GM23248 (cell line): ENCODE measurements at regions not wholly inside any gene's neighbourhood (a gene's known extent, or its start where the extent isn't known, plus 50 kb on each side); places are given as distances from the start of the nearest gene placed in this dataset.

Experiments
- DNase-seq: peaks from one replicate; pipeline ENCODE4 v3.0.0-alpha.2; 2015
- H2AFZ ChIP-seq: fragments of 200-600 bp; sonication (generic); 2 replicates; pipeline ENCODE4 v1.6.1; 2016; ENCODE audit warnings: antibody characterized with exemption
- H3F3A ChIP-seq: fragments of 200-600 bp; sonication (generic); 2 replicates; pipeline ENCODE4 v1.6.1; 2016; ENCODE audit warnings: mild to moderate bottlenecking, antibody characterized with exemption, mixed run types; ENCODE audit not compliant: insufficient read depth
- H3K27ac ChIP-seq: fragments of 200-600 bp; sonication (generic); 2 replicates; pipeline ENCODE4 v1.5.1; 2016; ENCODE audit warnings: mild to moderate bottlenecking
- H3K27me3 ChIP-seq: fragments of 200-600 bp; sonication (generic); replicated peaks from 2 replicates; pipeline ENCODE4 v1.6.1; 2016; ENCODE audit warnings: mild to moderate bottlenecking; ENCODE audit not compliant: insufficient read depth
- H3K36me3 ChIP-seq: fragments of 200-600 bp; sonication (generic); 2 replicates; pipeline ENCODE4 v1.6.1; 2016; ENCODE audit warnings: low read depth, mild to moderate bottlenecking
- H3K4me1 ChIP-seq: fragments of 200-600 bp; sonication (generic); 2 replicates; pipeline ENCODE4 v1.6.1; 2016; ENCODE audit warnings: mild to moderate bottlenecking; ENCODE audit not compliant: insufficient read depth
- H3K4me2 ChIP-seq: fragments of 200-600 bp; sonication (generic); one replicate; pipeline ENCODE4 v1.6.1; 2016; ENCODE audit warnings: mild to moderate bottlenecking; ENCODE audit not compliant: unreplicated experiment
- H3K4me3 ChIP-seq: fragments of 200-600 bp; sonication (generic); 2 replicates; pipeline ENCODE4 v1.5.1; 2016; ENCODE audit warnings: mild to moderate bottlenecking
- H3K79me2 ChIP-seq: fragments of 200-600 bp; sonication (generic); 2 replicates; pipeline ENCODE4 v1.6.1; 2016; ENCODE audit warnings: mild to moderate bottlenecking; ENCODE audit not compliant: insufficient read depth
- H3K9ac ChIP-seq: fragments of 200-600 bp; sonication (generic); 2 replicates; pipeline ENCODE4 v1.6.1; 2016; ENCODE audit warnings: mild to moderate bottlenecking
- H3K9me2 ChIP-seq: fragments of 200-600 bp; sonication (generic); 2 replicates; pipeline ENCODE4 v1.6.1; 2016; ENCODE audit warnings: mixed run types, mild to moderate bottlenecking, moderate library complexity; ENCODE audit not compliant: insufficient read depth
- H3K9me3 ChIP-seq: fragments of 200-600 bp; sonication (generic); one replicate; pipeline ENCODE4 v1.6.1; 2017; ENCODE audit warnings: low read depth
- H4K20me1 ChIP-seq: fragments of 200-600 bp; sonication (generic); 2 replicates; pipeline ENCODE4 v1.6.0; 2016; ENCODE audit not compliant: insufficient read depth
- EZH2 ChIP-seq: fragments of 200-600 bp; sonication (generic); IDR thresholded peaks from 2 replicates; pipeline ENCODE4 v1.6.1; 2018; ENCODE audit warnings: antibody characterized with exemption, mild to moderate bottlenecking; ENCODE audit not compliant: insufficient read depth, poor library complexity, severe bottlenecking
- EZH2phosphoT487 ChIP-seq: fragments of 200-600 bp; sonication (generic); IDR thresholded peaks from 2 replicates; pipeline ENCODE4 v1.6.1; 2018; ENCODE audit warnings: antibody characterized with exemption, moderate library complexity, mild to moderate bottlenecking, low read depth; ENCODE audit not compliant: insufficient read depth
- WGBS, 2 experiments: methylation state at CpG; one replicate each; pipeline ENCODE4 v1.1.6; 2015 to 2017; ENCODE audit warnings: low lambda C conversion rate in 2 of 2, low coverage in 1 of 2; ENCODE audit errors: missing lambda C conversion rate in 2 of 2; 5-methylcytosine and 5-hydroxymethylcytosine counted together
- in situ Hi-C: fragments of 300-500 bp; cut with MboI; formaldehyde crosslinking; loops from 2 replicates; pipeline ENCODE4 v1.15.0; 2020

- H3K9ac ChIP-seq: no peak overlapping the region
- H3K9me2 ChIP-seq: no peaks in the 10 kb centered on the region
- H3K27ac ChIP-seq: no peak overlapping the region
- H3K4me1 ChIP-seq: no peaks in the 10 kb centered on the region
- H3K36me3 ChIP-seq: no peaks in the 10 kb centered on the region
- no peaks in the 10 kb centered on the region for H3K9me3 ChIP-seq
- no peaks in the 10 kb centered on the region for H3F3A ChIP-seq
- 70% methylated on average over 10 of the region's 10 CpGs for WGBS, 2 experiments
- TF ChIP-seq EZH2 (no peak), EZH2phosphoT487 (no peak)
- H3K4me3 ChIP-seq: no peak overlapping the region
- no peaks in the 10 kb centered on the region for H3K79me2 ChIP-seq
- DNase-seq: no peak
- no peaks in the 10 kb centered on the region for H3K27me3 ChIP-seq
- H2AFZ ChIP-seq: no peak overlapping the region
- no peak overlapping the region for H3K4me2 ChIP-seq
- no peaks in the 10 kb centered on the region for H4K20me1 ChIP-seq
- in situ Hi-C loops: no loop called here
Measured at GRCh38 chr17:55661963-55662834, 60.5 kb downstream of the TMEM100 start.

GRCh38 chr17:55661256-55661758 lies 61.4 kb downstream of the TMEM100 start:
- no peak for DNase-seq
- no peak overlapping the region for H3K9ac ChIP-seq
- H3F3A ChIP-seq: no peaks in the 10 kb centered on the region
- H3K4me3 ChIP-seq: no peak overlapping the region
- H3K9me2 ChIP-seq: no peaks in the 10 kb centered on the region
- no peak overlapping the region for H3K4me2 ChIP-seq
- H3K27me3 ChIP-seq: no peaks in the 10 kb centered on the region
- TF ChIP-seq EZH2phosphoT487: no peak
- TF ChIP-seq EZH2: no peak
- H3K36me3 ChIP-seq: no peaks in the 10 kb centered on the region
- no peaks in the 10 kb centered on the region for H4K20me1 ChIP-seq
- whole genome bisulfite sequencing, 2 experiments: 80 to 83% methylated on average over 2 of the region's 2 CpGs
- H3K4me1 ChIP-seq: no peaks in the 10 kb centered on the region
- H2AFZ ChIP-seq: no peak overlapping the region
- in situ Hi-C loops: no loop called here
- no peaks in the 10 kb centered on the region for H3K79me2 ChIP-seq
- H3K9me3 ChIP-seq: no peaks in the 10 kb centered on the region
- H3K27ac ChIP-seq: no peak overlapping the region

GRCh38 chr17:55660178-55660886 lies 62.3 kb downstream of the TMEM100 start:
- no peaks in the 10 kb centered on the region for H3K9me2 ChIP-seq
- no peaks in the 10 kb centered on the region for H4K20me1 ChIP-seq
- in situ Hi-C loops: no loop called here
- H3K79me2 ChIP-seq: no peaks in the 10 kb centered on the region
- H3F3A ChIP-seq: no peaks in the 10 kb centered on the region
- no peak overlapping the region for H3K27ac ChIP-seq
- H3K4me3 ChIP-seq: no peak overlapping the region
- no peaks in the 10 kb centered on the region for H3K36me3 ChIP-seq
- no peak overlapping the region for H3K4me2 ChIP-seq
- WGBS, 2 experiments: 0 to 5% methylated on average over 2 of the region's 2 CpGs
- no peak for TF ChIP-seq EZH2
- no peak for TF ChIP-seq EZH2phosphoT487
- no peak overlapping the region for H3K9ac ChIP-seq
- H3K27me3 ChIP-seq: no peaks in the 10 kb centered on the region
- H3K9me3 ChIP-seq: no peaks in the 10 kb centered on the region
- peak; percentile 54 for DNase-seq
- H3K4me1 ChIP-seq: no peaks in the 10 kb centered on the region
- H2AFZ ChIP-seq: no peak overlapping the region

GRCh38 chr17:55659661-55660060 lies 63.0 kb downstream of the TMEM100 start:
- H3K9ac ChIP-seq: no peak overlapping the region
- H3K4me1 ChIP-seq: no peaks in the 10 kb centered on the region
- H3K9me2 ChIP-seq: no peaks in the 10 kb centered on the region
- no peak for TF ChIP-seq EZH2phosphoT487
- TF ChIP-seq EZH2: no peak
- H3K27ac ChIP-seq: no peak overlapping the region
- in situ Hi-C loops: no loop called here
- H3K9me3 ChIP-seq: no peaks in the 10 kb centered on the region
- H3K79me2 ChIP-seq: no peaks in the 10 kb centered on the region
- H3K4me3 ChIP-seq: no peak overlapping the region
- WGBS, 2 experiments: 46 to 52% methylated on average over 2 of the region's 2 CpGs
- H3K36me3 ChIP-seq: no peaks in the 10 kb centered on the region
- H3F3A ChIP-seq: no peaks in the 10 kb centered on the region
- no peaks in the 10 kb centered on the region for H3K27me3 ChIP-seq
- no peaks in the 10 kb centered on the region for H4K20me1 ChIP-seq
- no peak for DNase-seq
- H2AFZ ChIP-seq: no peak overlapping the region
- H3K4me2 ChIP-seq: no peak overlapping the region
